ENCODE measurements at regions not wholly inside any gene's neighbourhood (a gene's known extent, or its start where the extent isn't known, plus 50 kb on each side); places are given as distances from the start of the nearest gene placed in this dataset.

GRCh38 chr12:88960213-88960878 is 380.1 kb upstream of the KITLG start:
- Mint-ChIP-seq H3K36me3 (no peaks in the 10 kb centered on the region), H3K9me3 (no peaks in the 10 kb centered on the region), H3K4me3 (no peak overlapping the region), H3K27ac (no peak overlapping the region), H3K4me1 (ENCODE audit: unreplicated experiment) (peaks cover 12% of the 10 kb centered on the region), H3K27me3 (no peaks in the 10 kb centered on the region)
- no peak for DNase-seq (ENCODE audit: extremely low spot score, unreplicated experiment)
- TF ChIP-seq CTCF (conservative IDR thresholded peaks at IDR 0.05): no peak

GRCh38 chr12:88958946-88959345 is 378.7 kb upstream of the KITLG start:
- Mint-ChIP-seq H3K9me3 (no peaks in the 10 kb centered on the region), H3K36me3 (no peaks in the 10 kb centered on the region)

GRCh38 chr12:88958153-88958552 is 377.9 kb upstream of the KITLG start:
- Mint-ChIP-seq H3K27ac (no peak overlapping the region), H3K9me3 (no peaks in the 10 kb centered on the region), H3K4me1 (ENCODE audit: unreplicated experiment) (peaks cover 12% of the 10 kb centered on the region), H3K36me3 (no peaks in the 10 kb centered on the region), H3K4me3 (no peak overlapping the region), H3K27me3 (no peaks in the 10 kb centered on the region)
- TF ChIP-seq CTCF (conservative IDR thresholded peaks at IDR 0.05): no peak
- DNase-seq (ENCODE audit: extremely low spot score, unreplicated experiment): no peak

More at GRCh38 chr12:88958946-88959345, 378.7 kb upstream of the KITLG start:
- Mint-ChIP-seq H3K4me1 (ENCODE audit: unreplicated experiment) (peaks cover 12% of the 10 kb centered on the region), H3K27ac (no peak overlapping the region), H3K27me3 (no peaks in the 10 kb centered on the region), H3K4me3 (no peak overlapping the region)
- TF ChIP-seq CTCF (conservative IDR thresholded peaks at IDR 0.05): no peak
- no peak for DNase-seq (ENCODE audit: extremely low spot score, unreplicated experiment)

- TF ChIP-seq CTCF (conservative IDR thresholded peaks at IDR 0.05): no peak
- Mint-ChIP-seq H3K27me3 (no peaks in the 10 kb centered on the region), H3K36me3 (no peaks in the 10 kb centered on the region), H3K9me3 (no peaks in the 10 kb centered on the region), H3K4me3 (no peak overlapping the region), H3K4me1 (ENCODE audit: unreplicated experiment) (peaks cover 12% of the 10 kb centered on the region), H3K27ac (no peak overlapping the region)
- DNase-seq (ENCODE audit: extremely low spot score, unreplicated experiment): no peak
Observed at GRCh38 chr12:88957358-88957757, 377.1 kb upstream of the KITLG start.

- H3K4me3 Mint-ChIP-seq: no peak overlapping the region
- no peaks in the 10 kb centered on the region for H3K9me3 Mint-ChIP-seq
- DNase-seq (ENCODE audit: extremely low spot score, unreplicated experiment): no peak
- no peaks in the 10 kb centered on the region for H3K27me3 Mint-ChIP-seq
- peaks cover 18% of the 10 kb centered on the region for H3K4me1 Mint-ChIP-seq (ENCODE audit: unreplicated experiment)
- TF ChIP-seq CTCF (conservative IDR thresholded peaks at IDR 0.05): no peak
- H3K27ac Mint-ChIP-seq: no peak overlapping the region
- H3K36me3 Mint-ChIP-seq: no peaks in the 10 kb centered on the region
Observed at GRCh38 chr12:88955531-88955930, 375.3 kb upstream of the KITLG start.
